Thymus (tissue), 11 donors: ENCODE measurements at regions not wholly inside any gene's neighbourhood (a gene's known extent, or its start where the extent isn't known, plus 50 kb on each side); places are given as distances from the start of the nearest gene placed in this dataset.
"Not testable (repeated sequence)": the region's sequence is repeated elsewhere in the genome, so short reads cannot be mapped to it uniquely, and the experiment has no call there.

Experiments
- DNase-seq, 9 donors: peaks; one replicate each; pipeline ENCODE4 v3.0.0-alpha.2; 2013; ENCODE audit warnings: low spot score in 9 of 9, low read depth in 6 of 9, missing footprints in 1 of 9
- H3K27ac ChIP-seq, 2 donors: one replicate each; pipeline ENCODE4 v1.5.1; 2013; ENCODE audit warnings: control low read depth in 1 of 2, low read depth in 1 of 2, low read length in 1 of 2, mild to moderate bottlenecking in 1 of 2, moderate library complexity in 1 of 2
- H3K27me3 ChIP-seq, 2 donors: one replicate each; pipeline ENCODE4 v1.5.1; 2013; ENCODE audit warnings: low read length in 1 of 2; ENCODE audit not compliant: control insufficient read depth in 2 of 2, insufficient read depth in 1 of 2
- H3K36me3 ChIP-seq, 2 donors: one replicate each; pipeline ENCODE4 v1.5.1; 2013; ENCODE audit warnings: low read length in 1 of 2, mild to moderate bottlenecking in 1 of 2, moderate library complexity in 1 of 2; ENCODE audit not compliant: control insufficient read depth in 2 of 2, insufficient read depth in 2 of 2
- H3K4me1 ChIP-seq, 2 donors: one replicate each; pipeline ENCODE4 v1.5.1; 2013; ENCODE audit warnings: low read length in 2 of 2; ENCODE audit not compliant: control insufficient read depth in 2 of 2, insufficient read depth in 2 of 2
- H3K4me3 ChIP-seq, 2 donors: one replicate each; pipeline ENCODE4 v1.5.1; 2013; ENCODE audit warnings: low read length in 2 of 2, control low read depth in 1 of 2, mild to moderate bottlenecking in 1 of 2
- H3K9me3 ChIP-seq, 2 donors: one replicate each; pipeline ENCODE4 v1.5.1; 2013; ENCODE audit warnings: low read length in 1 of 2, mild to moderate bottlenecking in 1 of 2; ENCODE audit not compliant: control insufficient read depth in 2 of 2, insufficient read depth in 1 of 2
- WGBS: extraction: QIAGEN DNeasy Blood & Tissue Kit; methylation state at CpG from one replicate; pipeline ENCODE4 v1.1.7; 2013; 5-methylcytosine and 5-hydroxymethylcytosine counted together
- donor health status: healthy.

GRCh38 chr6:86423571-86423970 lies 513.8 kb upstream of the HTR1E start:
- no peaks in the 10 kb centered on the region for H3K4me1 ChIP-seq
- H3K27me3 ChIP-seq = no peaks in the 10 kb centered on the region
- no peaks in the 10 kb centered on the region for H3K9me3 ChIP-seq
- WGBS = 76% methylated on average over 1 of the region's 1 CpG
- no peaks in the 10 kb centered on the region for H3K36me3 ChIP-seq
- no peak overlapping the region for H3K4me3 ChIP-seq
- no peak overlapping the region for H3K27ac ChIP-seq
- no peak for DNase-seq

GRCh38 chr6:86412057-86412456 lies 525.3 kb upstream of the HTR1E start:
- no peaks in the 10 kb centered on the region for H3K27me3 ChIP-seq
- no peak for DNase-seq
- H3K4me3 ChIP-seq = no peak overlapping the region
- no peaks in the 10 kb centered on the region for H3K36me3 ChIP-seq
- no peaks in the 10 kb centered on the region for H3K9me3 ChIP-seq
- WGBS = 96% methylated on average over 2 of the region's 2 CpGs
- no peak overlapping the region for H3K27ac ChIP-seq
- H3K4me1 ChIP-seq = no peaks in the 10 kb centered on the region

GRCh38 chr6:86407128-86407527 lies 530.2 kb upstream of the HTR1E start:
- H3K27me3 ChIP-seq = no peaks in the 10 kb centered on the region
- DNase-seq = no peak
- H3K9me3 ChIP-seq = no peaks in the 10 kb centered on the region
- 81% methylated on average over 2 of the region's 2 CpGs for WGBS
- H3K36me3 ChIP-seq = no peaks in the 10 kb centered on the region
- no peak overlapping the region for H3K4me3 ChIP-seq
- H3K4me1 ChIP-seq = no peaks in the 10 kb centered on the region
- H3K27ac ChIP-seq = no peak overlapping the region

GRCh38 chr6:86392850-86393249 lies 544.5 kb upstream of the HTR1E start:
- not testable (repeated sequence) for H3K36me3 ChIP-seq, DNase-seq, H3K4me1 ChIP-seq, H3K4me3 ChIP-seq, H3K27ac ChIP-seq, H3K27me3 ChIP-seq
- 87% methylated on average over 3 of the region's 3 CpGs for WGBS
- H3K9me3 ChIP-seq = peaks cover 0 to 20% of the 10 kb centered on the region in 2 donors

- Histone ChIP-seq H3K9me3 (no peaks in the 10 kb centered on the region), H3K4me1 (no peaks in the 10 kb centered on the region), H3K27me3 (no peaks in the 10 kb centered on the region), H3K36me3 (no peaks in the 10 kb centered on the region), H3K4me3 (no peak overlapping the region), H3K27ac (no peak overlapping the region)
- WGBS = 96% methylated on average over 3 of the region's 3 CpGs
- DNase-seq = no peak
Observed at GRCh38 chr6:86380571-86381125, 556.7 kb upstream of the HTR1E start.

GRCh38 chr6:86357877-86358276 lies 579.5 kb upstream of the HTR1E start:
- H3K27me3 ChIP-seq = no peaks in the 10 kb centered on the region
- H3K36me3 ChIP-seq = no peaks in the 10 kb centered on the region
- H3K4me1 ChIP-seq = no peaks in the 10 kb centered on the region
- WGBS = 82% methylated on average over 4 of the region's 4 CpGs
- no peak overlapping the region for H3K4me3 ChIP-seq
- no peak for DNase-seq
- no peak overlapping the region for H3K27ac ChIP-seq
- H3K9me3 ChIP-seq = no peaks in the 10 kb centered on the region

GRCh38 chr6:86355271-86355670 lies 582.1 kb upstream of the HTR1E start:
- Histone ChIP-seq H3K4me3 (no peak overlapping the region), H3K4me1 (no peaks in the 10 kb centered on the region), H3K27ac (no peak overlapping the region), H3K9me3 (peaks cover 0 to 3% of the 10 kb centered on the region in 2 donors), H3K27me3 (no peaks in the 10 kb centered on the region), H3K36me3 (no peaks in the 10 kb centered on the region)
- no peak for DNase-seq

- WGBS = 63% methylated on average over 5 of the region's 5 CpGs
- Histone ChIP-seq H3K36me3 (no peaks in the 10 kb centered on the region), H3K27me3 (no peaks in the 10 kb centered on the region), H3K4me3 (no peak overlapping the region), H3K27ac (no peak overlapping the region), H3K9me3 (no peaks in the 10 kb centered on the region), H3K4me1 (no peaks in the 10 kb centered on the region)
- DNase-seq = no peak
Observed at GRCh38 chr6:86331919-86332318, 605.4 kb upstream of the HTR1E start.

GRCh38 chr6:86331265-86331840 lies 606.0 kb upstream of the HTR1E start:
- H3K9me3 ChIP-seq = no peaks in the 10 kb centered on the region
- 39% methylated on average over 3 of the region's 3 CpGs for WGBS
- DNase-seq = no peak

More at GRCh38 chr6:86331265-86331840, 606.0 kb upstream of the HTR1E start:
- no peak overlapping the region for H3K4me3 ChIP-seq
- H3K36me3 ChIP-seq = no peaks in the 10 kb centered on the region
- no peak overlapping the region for H3K27ac ChIP-seq
- H3K4me1 ChIP-seq = no peaks in the 10 kb centered on the region
- no peaks in the 10 kb centered on the region for H3K27me3 ChIP-seq
